ENCODE measurements at regions not wholly inside any gene's neighbourhood (a gene's known extent, or its start where the extent isn't known, plus 50 kb on each side); places are given as distances from the start of the nearest gene placed in this dataset.
"Not testable (repeated sequence)": the region's sequence is repeated elsewhere in the genome, so short reads cannot be mapped to it uniquely, and the experiment has no call there.

DNA sequence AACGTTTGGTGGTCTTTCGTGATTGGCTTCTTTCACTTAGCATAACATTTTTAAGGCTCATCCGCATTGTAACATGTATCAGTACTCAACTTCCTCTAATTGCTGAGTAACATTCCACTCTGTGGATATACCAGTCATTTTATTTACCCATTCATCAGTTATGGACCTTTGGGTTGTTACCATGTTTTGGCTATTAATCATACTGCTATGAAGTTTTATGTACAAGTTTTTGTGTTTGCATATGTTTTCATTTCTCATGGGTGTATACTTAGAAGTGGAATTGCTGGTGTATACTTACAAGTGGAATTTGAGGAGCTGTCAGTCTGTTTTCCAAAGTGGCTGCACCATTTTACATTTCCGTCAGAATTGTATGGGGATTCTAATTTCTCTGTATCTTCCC, 78.4 kb upstream of the CDK13 start:
- H3K9ac ChIP-seq (ENCODE audit: low read length); H3K36me3 ChIP-seq (ENCODE audit: control insufficient read depth, insufficient read depth, low read length); H3K4me1 ChIP-seq (ENCODE audit: control insufficient read depth, insufficient read depth, low read length); H3K27ac ChIP-seq (ENCODE audit: low read depth, low read length); H3K4me3 ChIP-seq (ENCODE audit: low read length); H3K27me3 ChIP-seq (ENCODE audit: control insufficient read depth, insufficient read depth, low read length): not testable (repeated sequence)

DNA sequence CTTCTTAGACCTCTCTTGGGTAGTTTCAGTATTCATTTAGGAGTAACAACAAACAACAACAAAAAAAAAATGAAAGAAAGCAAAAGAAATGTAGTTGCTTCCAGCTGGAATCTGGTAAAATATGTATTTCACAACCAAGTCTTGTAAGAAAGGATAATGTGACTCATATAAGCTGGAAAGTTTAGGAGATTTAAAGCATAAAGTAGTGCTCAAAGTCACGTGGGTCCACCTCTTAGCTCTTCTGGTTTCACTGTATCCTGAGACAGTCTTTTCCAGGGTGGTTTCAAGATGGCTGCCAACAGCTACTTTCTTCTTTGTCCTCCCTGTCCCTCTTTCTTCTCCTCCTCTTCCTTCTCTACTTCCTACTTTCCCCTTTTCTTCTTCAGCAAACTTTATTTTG, 69.5 kb upstream of the CDK13 start:
- H3K4me1 ChIP-seq (ENCODE audit: control insufficient read depth, insufficient read depth, low read length): no peaks in the 10 kb centered on the region

DNA sequence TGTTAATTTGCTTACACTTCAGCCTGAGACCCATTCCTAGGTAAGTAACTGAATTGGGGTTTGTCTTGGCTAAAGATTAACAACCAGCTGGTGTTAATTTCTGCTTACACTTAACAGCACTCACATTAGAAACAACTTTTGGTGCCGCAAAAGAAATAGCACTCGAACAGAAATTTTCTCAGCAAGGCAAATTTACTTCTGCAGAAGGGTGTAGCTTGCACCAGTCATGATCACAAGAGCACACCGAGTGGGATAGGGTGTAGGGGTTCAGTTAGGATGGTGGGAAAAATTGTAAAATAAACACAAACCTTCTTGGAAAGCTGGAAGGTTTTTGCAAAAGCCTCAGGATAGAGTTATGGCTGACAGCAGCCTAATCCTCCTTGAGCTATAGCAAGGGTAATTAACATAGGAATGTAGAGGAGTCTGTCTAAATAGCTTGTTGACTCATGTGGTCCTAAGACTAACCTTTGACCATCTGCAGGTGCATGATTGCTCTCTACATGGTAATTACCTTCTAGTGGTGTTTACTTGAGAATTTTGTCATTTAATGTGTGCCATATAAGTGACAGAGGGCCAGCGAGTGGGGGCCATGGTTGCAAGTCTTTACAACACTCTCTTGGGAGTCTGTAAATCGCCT, 67.8 kb upstream of the CDK13 start:
- no peaks in the 10 kb centered on the region for H3K4me1 ChIP-seq (ENCODE audit: control insufficient read depth, insufficient read depth, low read length)
- no peaks in the 10 kb centered on the region for H3K36me3 ChIP-seq (ENCODE audit: control insufficient read depth, insufficient read depth, low read length)
- no peak overlapping the region for H3K4me3 ChIP-seq (ENCODE audit: low read length)
- H3K27ac ChIP-seq (ENCODE audit: low read depth, low read length): no peak overlapping the region
- H3K9ac ChIP-seq (ENCODE audit: low read length): no peak overlapping the region
- no peaks in the 10 kb centered on the region for H3K27me3 ChIP-seq (ENCODE audit: control insufficient read depth, insufficient read depth, low read length)

More for the DNA sequence above, 69.5 kb upstream of the CDK13 start:
- no peak overlapping the region for H3K9ac ChIP-seq (ENCODE audit: low read length)
- H3K36me3 ChIP-seq (ENCODE audit: control insufficient read depth, insufficient read depth, low read length): no peaks in the 10 kb centered on the region
- H3K27ac ChIP-seq (ENCODE audit: low read depth, low read length): no peak overlapping the region
- no peaks in the 10 kb centered on the region for H3K27me3 ChIP-seq (ENCODE audit: control insufficient read depth, insufficient read depth, low read length)
- H3K4me3 ChIP-seq (ENCODE audit: low read length): no peak overlapping the region

DNA sequence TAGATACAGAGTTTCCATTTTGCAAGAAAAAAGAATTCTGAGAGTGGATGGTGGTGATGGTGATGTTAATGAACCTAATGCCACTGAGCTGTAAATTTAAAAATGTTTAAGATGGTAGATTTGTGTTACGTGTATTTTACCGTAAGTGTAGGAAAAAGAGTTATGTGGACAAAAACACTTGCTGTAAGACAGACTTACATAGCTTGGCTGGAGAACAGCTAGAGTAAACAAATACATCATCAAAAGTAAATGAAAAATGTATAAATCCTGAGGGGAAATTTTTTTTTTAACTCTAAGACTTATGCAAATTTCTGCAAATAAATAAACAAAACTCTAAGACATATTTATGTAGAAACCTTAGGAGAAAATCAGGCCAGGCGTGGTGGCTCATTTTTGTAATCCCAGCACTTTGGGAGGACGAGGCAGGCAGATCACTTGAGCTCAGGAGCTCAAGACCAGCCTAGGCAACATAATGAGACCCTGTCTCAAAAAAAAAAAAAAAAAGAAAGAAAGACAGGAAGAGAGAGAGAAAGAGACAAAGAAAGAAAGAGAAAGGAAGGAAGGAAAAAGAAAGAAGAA, 66.2 kb upstream of the CDK13 start:
- Histone ChIP-seq H3K4me3 (ENCODE audit: low read length) (no peak overlapping the region), H3K27me3 (ENCODE audit: control insufficient read depth, insufficient read depth, low read length) (no peaks in the 10 kb centered on the region), H3K9ac (ENCODE audit: low read length) (no peak overlapping the region), H3K36me3 (ENCODE audit: control insufficient read depth, insufficient read depth, low read length) (no peaks in the 10 kb centered on the region), H3K27ac (ENCODE audit: low read depth, low read length) (no peak overlapping the region), H3K4me1 (ENCODE audit: control insufficient read depth, insufficient read depth, low read length) (no peaks in the 10 kb centered on the region)

DNA sequence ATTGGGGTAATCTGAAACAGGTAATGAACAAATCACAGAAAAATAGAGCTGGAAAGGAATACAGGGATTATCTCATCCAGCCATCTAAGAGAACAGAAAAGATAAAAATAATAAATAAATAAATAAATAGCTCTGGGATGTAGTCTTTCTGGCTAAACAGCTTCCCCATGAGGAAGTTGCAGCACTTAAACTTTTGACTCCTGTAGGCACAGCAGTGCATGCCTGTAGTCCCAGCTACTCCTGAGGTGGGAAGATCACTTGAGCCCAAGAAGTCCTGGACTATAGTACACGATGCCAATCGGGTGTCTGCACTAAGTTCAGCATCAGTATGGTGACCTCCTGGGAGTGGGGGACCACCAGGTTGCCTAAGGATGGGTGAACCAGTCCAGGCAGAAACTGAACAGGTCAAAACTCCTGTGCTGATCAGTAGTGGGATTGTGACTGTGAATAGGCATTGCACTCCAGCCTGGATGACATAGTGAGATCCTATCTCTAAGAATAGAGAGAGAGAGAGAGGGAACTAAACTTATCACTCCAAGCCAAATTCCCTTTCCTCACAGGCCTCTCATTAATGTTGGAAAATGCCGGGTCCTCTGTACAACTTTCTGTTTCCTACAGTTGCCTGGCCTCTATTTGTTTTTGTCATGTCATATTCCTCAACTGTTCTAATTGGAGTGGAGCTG, 61.7 kb upstream of the CDK13 start:
- no peaks in the 10 kb centered on the region for H3K4me1 ChIP-seq (ENCODE audit: control insufficient read depth, insufficient read depth, low read length)
- no peak overlapping the region for H3K4me3 ChIP-seq (ENCODE audit: low read length)
- no peaks in the 10 kb centered on the region for H3K27me3 ChIP-seq (ENCODE audit: control insufficient read depth, insufficient read depth, low read length)
- no peak overlapping the region for H3K9ac ChIP-seq (ENCODE audit: low read length)
- H3K36me3 ChIP-seq (ENCODE audit: control insufficient read depth, insufficient read depth, low read length): no peaks in the 10 kb centered on the region
- H3K27ac ChIP-seq (ENCODE audit: low read depth, low read length): no peak overlapping the region

DNA sequence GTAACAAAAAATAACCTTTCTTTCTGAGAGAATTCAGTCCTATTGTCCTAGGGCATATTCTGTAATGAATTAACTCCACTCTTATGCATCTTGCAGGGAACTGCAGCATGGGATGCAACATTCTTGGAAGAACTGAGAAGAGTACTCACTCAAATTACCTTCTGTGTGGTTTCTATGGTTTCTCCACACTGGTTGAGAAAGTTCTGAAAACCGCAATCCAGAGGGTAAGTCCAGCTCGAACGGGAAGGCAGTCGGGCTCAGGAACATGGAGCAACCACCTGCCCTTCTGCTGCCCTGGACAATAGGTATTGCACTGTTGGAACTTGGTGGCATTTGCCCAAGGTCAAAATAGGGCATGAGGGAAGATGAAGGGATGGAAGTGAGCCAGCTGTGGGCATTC, 59.6 kb upstream of the CDK13 start:
- no peaks in the 10 kb centered on the region for H3K36me3 ChIP-seq (ENCODE audit: control insufficient read depth, insufficient read depth, low read length)
- H3K27ac ChIP-seq (ENCODE audit: low read depth, low read length): no peak overlapping the region
- no peaks in the 10 kb centered on the region for H3K4me1 ChIP-seq (ENCODE audit: control insufficient read depth, insufficient read depth, low read length)
- H3K4me3 ChIP-seq (ENCODE audit: low read length): no peak overlapping the region
- H3K27me3 ChIP-seq (ENCODE audit: control insufficient read depth, insufficient read depth, low read length): no peaks in the 10 kb centered on the region
- no peak overlapping the region for H3K9ac ChIP-seq (ENCODE audit: low read length)

DNA sequence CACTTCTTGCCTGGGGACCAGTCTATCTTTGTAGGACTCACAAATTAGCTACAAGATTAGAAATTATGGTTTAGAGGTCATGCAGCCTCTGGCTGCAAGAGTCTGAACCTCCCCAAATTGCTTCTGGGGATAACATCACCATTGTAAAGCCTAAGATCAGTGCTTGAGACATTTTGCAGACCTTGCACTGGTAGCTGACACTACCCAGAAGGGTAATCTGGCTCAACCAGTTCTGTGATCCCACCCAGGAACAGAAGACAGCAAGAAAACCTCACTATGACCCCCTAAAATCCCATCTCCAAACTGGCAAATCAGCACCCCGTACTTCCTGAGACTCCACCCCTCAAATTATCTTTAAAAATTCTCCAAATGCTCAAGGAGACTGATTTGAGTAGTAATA, 58.2 kb upstream of the CDK13 start:
- Histone ChIP-seq H3K27ac (ENCODE audit: low read depth, low read length) (no peak overlapping the region), H3K4me1 (ENCODE audit: control insufficient read depth, insufficient read depth, low read length) (no peaks in the 10 kb centered on the region), H3K4me3 (ENCODE audit: low read length) (no peak overlapping the region), H3K36me3 (ENCODE audit: control insufficient read depth, insufficient read depth, low read length) (no peaks in the 10 kb centered on the region), H3K27me3 (ENCODE audit: control insufficient read depth, insufficient read depth, low read length) (no peaks in the 10 kb centered on the region), H3K9ac (ENCODE audit: low read length) (no peak overlapping the region)

DNA sequence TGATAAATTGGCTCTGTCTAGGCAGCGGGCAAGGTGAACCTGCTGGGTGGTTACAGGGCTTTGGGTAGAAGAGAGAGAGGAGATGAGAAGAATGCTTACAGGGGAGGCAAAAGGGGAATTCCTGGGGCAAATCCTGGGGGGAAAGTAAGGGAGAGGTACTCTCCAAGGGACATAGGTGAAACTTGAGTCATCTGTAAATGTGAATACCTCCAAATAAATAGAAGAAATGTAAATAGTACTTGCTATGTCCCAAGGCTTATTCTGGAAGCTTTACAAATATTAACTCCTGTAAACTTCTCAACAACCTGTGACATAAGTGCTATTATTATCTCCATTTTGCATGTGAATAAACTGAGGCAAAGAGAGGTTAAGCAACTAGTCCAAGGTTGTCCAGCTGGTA, 57.7 kb upstream of the CDK13 start:
- Histone ChIP-seq H3K27me3 (ENCODE audit: control insufficient read depth, insufficient read depth, low read length) (no peaks in the 10 kb centered on the region), H3K36me3 (ENCODE audit: control insufficient read depth, insufficient read depth, low read length) (no peaks in the 10 kb centered on the region), H3K4me3 (ENCODE audit: low read length) (no peak overlapping the region), H3K9ac (ENCODE audit: low read length) (no peak overlapping the region), H3K27ac (ENCODE audit: low read depth, low read length) (no peak overlapping the region), H3K4me1 (ENCODE audit: control insufficient read depth, insufficient read depth, low read length) (no peaks in the 10 kb centered on the region)

DNA sequence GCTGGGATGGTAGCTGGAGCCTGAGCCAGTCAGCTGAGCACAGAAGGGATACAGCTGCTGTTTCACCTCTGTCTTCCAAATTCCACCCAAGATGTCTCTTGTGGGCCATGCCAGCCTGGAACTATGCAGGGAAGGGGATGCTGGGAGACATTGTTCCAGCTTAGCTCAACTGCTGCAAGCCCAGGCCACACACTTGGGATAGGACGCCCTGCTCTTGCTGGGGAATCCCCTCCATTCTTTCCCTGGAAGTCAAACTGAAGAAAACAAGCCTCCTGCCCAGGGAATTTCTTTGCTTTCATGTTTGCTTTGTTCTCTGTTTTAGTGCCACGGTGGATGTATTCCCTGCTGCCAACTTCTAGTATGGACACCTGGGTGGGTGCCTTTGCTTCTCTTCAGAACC, 55.2 kb upstream of the CDK13 start:
- no peak overlapping the region for H3K27ac ChIP-seq (ENCODE audit: low read depth, low read length)
- no peaks in the 10 kb centered on the region for H3K4me1 ChIP-seq (ENCODE audit: control insufficient read depth, insufficient read depth, low read length)
- H3K4me3 ChIP-seq (ENCODE audit: low read length): no peak overlapping the region
- no peaks in the 10 kb centered on the region for H3K27me3 ChIP-seq (ENCODE audit: control insufficient read depth, insufficient read depth, low read length)
- no peak overlapping the region for H3K9ac ChIP-seq (ENCODE audit: low read length)
- H3K36me3 ChIP-seq (ENCODE audit: control insufficient read depth, insufficient read depth, low read length): no peaks in the 10 kb centered on the region

DNA sequence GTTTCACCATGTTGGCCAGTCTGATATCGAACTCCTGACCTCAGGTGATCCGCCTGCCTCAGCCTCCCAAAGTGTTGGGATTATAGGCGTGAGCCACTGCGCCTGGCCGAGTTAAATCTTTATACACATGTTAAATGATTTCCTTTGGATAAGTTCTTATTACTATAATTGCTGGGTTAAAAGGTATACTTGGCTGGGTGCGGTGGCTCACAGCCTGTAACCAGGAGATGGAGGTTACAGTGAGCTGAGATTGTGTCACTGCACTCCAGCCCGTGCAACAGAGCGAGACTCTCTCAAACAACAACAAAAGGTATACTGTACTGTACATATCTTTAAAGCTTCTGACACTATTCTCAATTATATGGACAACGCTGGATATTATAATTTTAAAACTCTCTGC, 53.2 kb upstream of the CDK13 start:
- Histone ChIP-seq H3K9ac (ENCODE audit: low read length) (no peak overlapping the region), H3K27me3 (ENCODE audit: control insufficient read depth, insufficient read depth, low read length) (no peaks in the 10 kb centered on the region), H3K27ac (ENCODE audit: low read depth, low read length) (no peak overlapping the region), H3K36me3 (ENCODE audit: control insufficient read depth, insufficient read depth, low read length) (no peaks in the 10 kb centered on the region), H3K4me3 (ENCODE audit: low read length) (no peak overlapping the region), H3K4me1 (ENCODE audit: control insufficient read depth, insufficient read depth, low read length) (no peaks in the 10 kb centered on the region)

DNA sequence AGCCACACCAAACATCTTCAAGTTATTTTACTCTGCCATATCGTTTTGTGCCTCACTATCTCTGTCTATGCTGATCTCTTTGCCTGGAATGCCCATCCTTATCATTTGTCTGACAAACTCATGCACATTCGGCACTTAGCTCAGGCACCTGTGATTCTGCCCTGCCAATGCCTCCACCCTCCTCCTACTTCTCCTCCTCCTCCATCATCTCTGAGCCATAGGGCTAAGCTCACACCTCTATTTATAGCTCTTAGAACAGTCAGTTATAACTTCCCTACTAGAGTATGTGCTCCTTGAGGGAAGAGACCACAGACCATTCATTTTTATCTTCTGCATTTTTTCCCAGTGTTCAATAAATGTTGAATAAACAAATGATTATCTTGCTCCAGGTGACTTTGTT, 51.2 kb upstream of the CDK13 start:
- no peak overlapping the region for H3K9ac ChIP-seq (ENCODE audit: low read length)
- no peaks in the 10 kb centered on the region for H3K36me3 ChIP-seq (ENCODE audit: control insufficient read depth, insufficient read depth, low read length)
- H3K27ac ChIP-seq (ENCODE audit: low read depth, low read length): no peak overlapping the region
- H3K4me3 ChIP-seq (ENCODE audit: low read length): no peak overlapping the region
- no peaks in the 10 kb centered on the region for H3K4me1 ChIP-seq (ENCODE audit: control insufficient read depth, insufficient read depth, low read length)
- H3K27me3 ChIP-seq (ENCODE audit: control insufficient read depth, insufficient read depth, low read length): no peaks in the 10 kb centered on the region

Data from rectal smooth muscle tissue (tissue), 1 donor.